ENCODE measurements at regions not wholly inside any gene's neighbourhood (a gene's known extent, or its start where the extent isn't known, plus 50 kb on each side); places are given as distances from the start of the nearest gene placed in this dataset.
"Not testable (repeated sequence)": the region's sequence is repeated elsewhere in the genome, so short reads cannot be mapped to it uniquely, and the experiment has no call there.

GRCh38 chr18:1528964-1529509 lies 624.4 kb downstream of the ADCYAP1 start:
- TF ChIP-seq CTCF (IDR thresholded peaks at IDR 0.05; ENCODE audit: insufficient read depth, low read depth, low read length) = no peak

GRCh38 chr18:1530650-1531049 lies 626.0 kb downstream of the ADCYAP1 start:
- H3K4me3 ChIP-seq (ENCODE audit: low read depth, low read length) = no peak overlapping the region
- TF ChIP-seq CTCF (IDR thresholded peaks at IDR 0.05; ENCODE audit: insufficient read depth, low read depth, low read length) = no peak
- no peak for DNase-seq (ENCODE audit: low read depth)

More at GRCh38 chr18:1528964-1529509, 624.4 kb downstream of the ADCYAP1 start:
- DNase-seq (ENCODE audit: low read depth) = no peak
- H3K4me3 ChIP-seq (ENCODE audit: low read depth, low read length) = no peak overlapping the region

GRCh38 chr18:1539276-1539675 lies 634.6 kb downstream of the ADCYAP1 start:
- no peak overlapping the region for H3K4me3 ChIP-seq (ENCODE audit: low read depth, low read length)
- DNase-seq (ENCODE audit: low read depth) = no peak
- no peak for TF ChIP-seq CTCF (IDR thresholded peaks at IDR 0.05; ENCODE audit: insufficient read depth, low read depth, low read length)

- DNase-seq (ENCODE audit: low read depth) = no peak
- H3K4me3 ChIP-seq (ENCODE audit: low read depth, low read length) = no peak overlapping the region
- TF ChIP-seq CTCF (IDR thresholded peaks at IDR 0.05; ENCODE audit: insufficient read depth, low read depth, low read length) = no peak
Measured at GRCh38 chr18:1541478-1541877, 636.8 kb downstream of the ADCYAP1 start.

- TF ChIP-seq CTCF (IDR thresholded peaks at IDR 0.05; ENCODE audit: insufficient read depth, low read depth, low read length) = no peak
- no peak for DNase-seq (ENCODE audit: low read depth)
- no peak overlapping the region for H3K4me3 ChIP-seq (ENCODE audit: low read depth, low read length)
Measured at GRCh38 chr18:1542230-1542774, 637.6 kb downstream of the ADCYAP1 start.

- TF ChIP-seq CTCF (IDR thresholded peaks at IDR 0.05; ENCODE audit: insufficient read depth, low read depth, low read length) = no peak
- DNase-seq (ENCODE audit: low read depth) = no peak
- no peak overlapping the region for H3K4me3 ChIP-seq (ENCODE audit: low read depth, low read length)
Measured at GRCh38 chr18:1544016-1544415, 639.3 kb downstream of the ADCYAP1 start.

GRCh38 chr18:1557711-1558110 lies 653.0 kb downstream of the ADCYAP1 start:
- not testable (repeated sequence) for H3K4me3 ChIP-seq (ENCODE audit: low read depth, low read length); DNase-seq (ENCODE audit: low read depth)

All from fibroblast of villous mesenchyme (primary cell).